K562 (cell line): ENCODE measurements at regions not wholly inside any gene's neighbourhood (a gene's known extent, or its start where the extent isn't known, plus 50 kb on each side); places are given as distances from the start of the nearest gene placed in this dataset.

ENCODE experiments used
- ATAC-seq: fragments of 200-7000 bp; cut with Tn5 transposase; 3 replicates; pipeline ENCODE4 v1.9.1; 2020; ENCODE audit warnings: moderate library complexity
- BruUV-seq: library from RNA; stranded (reverse); fragments of 400-500 nt; replicated peaks from 2 replicates; lab custom pipeline; 2021; lab: Mats Ljungman, UMichigan
- CTCF ChIA-PET: fragments of 300-600 bp; formaldehyde crosslinking; extraction: SDS; loops from one replicate; lab custom pipeline; 2021; ENCODE audit warnings: low intra/inter-chr PET ratio; lab: Yijun Ruan, JAX
- POLR2A ChIA-PET: fragments of 300-600, 350-650 bp; sonication (Branson Sonifier 250); formaldehyde crosslinking; extraction: SDS; loops from one replicate; lab custom pipeline; 2021; ENCODE audit warnings: antibody characterized with exemption, inconsistent platforms; lab: Yijun Ruan, JAX
- DNase-seq, 4 experiments: peaks; one replicate each; pipeline versions ENCODE4 v3.0.0 to v3.0.0-alpha.2; 2011 to 2018; ENCODE audit warnings: low spot score in 3 of 4, mixed read lengths in 3 of 4; ENCODE audit errors: extremely low read depth in 1 of 4
- FAIRE-seq: peaks from 2 replicates; lab custom pipeline; 2011; peaks lifted over from hg19 to GRCh38; lab: Jason Lieb, UNC
- H2AFZ ChIP-seq: 2 replicates; pipeline ENCODE4 v1.6.0; 2011; ENCODE audit warnings: low read depth, low read length, control low read depth, inconsistent platforms
- H3K27ac ChIP-seq: fragments of 200-600 bp; 3 replicates; pipeline ENCODE4 v1.8.0; 2011; ENCODE audit warnings: low read depth, mild to moderate bottlenecking, control low read depth, inconsistent platforms, low read length, moderate library complexity, mixed read lengths; ENCODE audit errors: extremely low read depth
- H3K27me3 ChIP-seq, 2 experiments: fragments of 300-600 bp in 1 of 2; 2 replicates in 1 of 2; 3 replicates in 1 of 2; pipeline versions ENCODE4 v1.6.0 to v1.8.0; 2011; ENCODE audit warnings: inconsistent platforms in 2 of 2, low read length in 2 of 2, mild to moderate bottlenecking in 1 of 2, mixed read lengths in 1 of 2, moderate library complexity in 1 of 2; ENCODE audit not compliant: control insufficient read depth in 2 of 2, insufficient read depth in 2 of 2
- H3K36me3 ChIP-seq: fragments of 300-600 bp; 3 replicates; pipeline ENCODE4 v1.8.0; 2011; ENCODE audit warnings: mild to moderate bottlenecking, low read length, inconsistent platforms; ENCODE audit not compliant: control insufficient read depth, insufficient read depth
- H3K4me1 ChIP-seq, 2 experiments: fragments of 200-600 bp in 1 of 2; replicated peaks in 1 of 2; 2 replicates in 1 of 2; 3 replicates in 1 of 2; pipeline versions ENCODE4 v1.5.1 to v1.8.0; 2011; ENCODE audit warnings: inconsistent platforms in 2 of 2, low read length in 2 of 2, mild to moderate bottlenecking in 1 of 2, mixed read lengths in 1 of 2, moderate library complexity in 1 of 2; ENCODE audit not compliant: control insufficient read depth in 2 of 2, insufficient read depth in 2 of 2
- H3K4me2 ChIP-seq: 2 replicates; pipeline ENCODE4 v1.6.1; 2011; ENCODE audit warnings: low read length, control low read depth, inconsistent platforms, mixed read lengths; ENCODE audit not compliant: insufficient read depth
- H3K4me3 ChIP-seq: fragments of 200-600 bp; sonication (generic), shearing (Covaris generic); 2 replicates; pipeline ENCODE4 v1.5.1; 2016; ENCODE audit warnings: control low read depth, inconsistent platforms
- H3K79me2 ChIP-seq: fragments of 200-600 bp; 3 replicates; pipeline ENCODE4 v1.8.0; 2011; ENCODE audit warnings: low read length, inconsistent platforms; ENCODE audit not compliant: control insufficient read depth, insufficient read depth
- H3K9ac ChIP-seq, 2 experiments: 2 replicates each; pipeline versions ENCODE4 v1.6.0 to v1.6.1; 2011; ENCODE audit warnings: low read depth in 2 of 2, low read length in 2 of 2, control low read depth in 1 of 2, inconsistent platforms in 1 of 2, mild to moderate bottlenecking in 1 of 2, mixed read lengths in 1 of 2; ENCODE audit not compliant: insufficient read depth in 1 of 2
- H3K9me1 ChIP-seq: one replicate; pipeline ENCODE4 v1.6.0; 2011; ENCODE audit warnings: inconsistent platforms, mild to moderate bottlenecking, low read length, moderate library complexity; ENCODE audit not compliant: control insufficient read depth, insufficient read depth
- H3K9me3 ChIP-seq: replicated peaks from 2 replicates; pipeline ENCODE4 v1.5.1; 2011; ENCODE audit warnings: low read depth, low read length, inconsistent platforms; ENCODE audit not compliant: control insufficient read depth, insufficient read depth
- H4K20me1 ChIP-seq: replicated peaks from 2 replicates; pipeline ENCODE4 v1.6.1; 2011; ENCODE audit warnings: low read length, inconsistent platforms, mixed read lengths; ENCODE audit not compliant: control insufficient read depth, insufficient read depth
- CEBPZ ChIP-seq: fragments of 150-350 bp; IDR thresholded peaks from 2 replicates; pipeline ENCODE4 v1.6.1; 2014; ENCODE audit warnings: low read depth, mild to moderate bottlenecking, low read length, borderline replicate concordance
- EGR1 ChIP-seq: fragments of 450-650 bp; conservative IDR thresholded peaks from 2 replicates; pipeline ENCODE4 v1.6.1; 2017; ENCODE audit warnings: mild to moderate bottlenecking
- EP400 ChIP-seq: fragments of 450-650 bp; IDR thresholded peaks from 2 replicates; pipeline ENCODE4 v1.6.1; 2017; ENCODE audit warnings: antibody characterized with exemption, mild to moderate bottlenecking, moderate library complexity
- POLR2B ChIP-seq: fragments of 450-650 bp; IDR thresholded peaks from 2 replicates; pipeline ENCODE4 v1.6.1; 2018; ENCODE audit warnings: low read depth; ENCODE audit not compliant: partially characterized antibody
- PREB ChIP-seq: sonication (generic); formaldehyde crosslinking; IDR thresholded peaks from 2 replicates; pipeline ENCODE4 v1.8.1; 2023; ENCODE audit warnings: mild to moderate bottlenecking, missing genetic modification reagents
- SMARCB1 ChIP-seq: IDR thresholded peaks from 2 replicates; pipeline ENCODE4 v1.6.1; 2011; ENCODE audit warnings: improper control_type of control experiment, low read depth; ENCODE audit not compliant: insufficient read length
- SRSF3 ChIP-seq: fragments of 200-400 bp; formaldehyde crosslinking; IDR thresholded peaks from 2 replicates; pipeline ENCODE4 v1.6.1; 2016; ENCODE audit warnings: mild to moderate bottlenecking, low read length, moderate library complexity; ENCODE audit not compliant: insufficient read depth
- ZBTB2 ChIP-seq: fragments of 450-650 bp; IDR thresholded peaks from 2 replicates; pipeline ENCODE4 v1.6.1; 2016; ENCODE audit warnings: antibody characterized with exemption
- ZBTB26 ChIP-seq: fragments of 450-650 bp; formaldehyde crosslinking; IDR thresholded peaks from 2 replicates; pipeline ENCODE4 v1.4.0; 2022; ENCODE audit warnings: missing genetic modification characterization
- WGBS: fragments of 100-300 bp; shearing (Covaris generic); methylation state at CpG from one replicate; pipeline ENCODE4 v1.1.6; 2016; ENCODE audit warnings: low coverage, mixed read lengths; ENCODE audit not compliant: insufficient coverage; ENCODE audit errors: missing lambda C conversion rate; 5-methylcytosine and 5-hydroxymethylcytosine counted together
- in situ Hi-C: fragments of 300-500 bp; cut with MboI; formaldehyde crosslinking; loops from 4 replicates; pipeline ENCODE4 v1.15.0; 2018; ENCODE audit warnings: inconsistent platforms, mixed read lengths
- intact Hi-C: fragments of 100-400 bp; cut with micrococcal nuclease; formaldehyde crosslinking; loops from 2 replicates; pipeline ENCODE4 v1.14.2; 2022

- no TSS peak for BruUV-seq
- WGBS = 0% methylated on average over 10 of the region's 11 CpGs
- no peak for ATAC-seq
- TF ChIP-seq ZBTB26 (CRISPR knock-in tag) (no peak), SMARCB1 (no peak), ZBTB2 (no peak), CEBPZ (no peak), SRSF3 (no peak), EGR1 (no peak), POLR2B (no peak), PREB (CRISPR knock-in tag) (no peak), EP400 (no peak)
Measured at GRCh38 chr5:166992874-166993722, 1298.3 kb upstream of the WWC1 start.

More at GRCh38 chr5:166992874-166993722, 1298.3 kb upstream of the WWC1 start:
- Histone ChIP-seq H4K20me1 (no peaks in the 10 kb centered on the region), H3K9me1 (no peaks in the 10 kb centered on the region), H3K27ac (no peak overlapping the region), H3K9ac (no peak overlapping the region), H3K79me2 (no peaks in the 10 kb centered on the region), H3K27me3 (no peaks in the 10 kb centered on the region), H3K9me3 (no peaks in the 10 kb centered on the region), H3K4me3 (no peak overlapping the region), H2AFZ (no peak overlapping the region), H3K36me3 (no peaks in the 10 kb centered on the region), H3K4me1 (no peaks in the 10 kb centered on the region), H3K4me2 (no peak overlapping the region)
- ChIA-PET CTCF (no interaction called here), POLR2A (no interaction called here)
- DNase-seq (no peak), FAIRE-seq (no peak)
- in situ Hi-C loops (no loop called here), intact Hi-C loops (no loop called here)
